ENCODE measurements at regions not wholly inside any gene's neighbourhood (a gene's known extent, or its start where the extent isn't known, plus 50 kb on each side); places are given as distances from the start of the nearest gene placed in this dataset.
"Not testable (repeated sequence)": the region's sequence is repeated elsewhere in the genome, so short reads cannot be mapped to it uniquely, and the experiment has no call there.

- DNase-seq: no peak
- H3K4me1 Mint-ChIP-seq (ENCODE audit: low read depth): no peaks in the 10 kb centered on the region
- no peaks in the 10 kb centered on the region for H3K36me3 Mint-ChIP-seq (ENCODE audit: insufficient read depth)
- no peaks in the 10 kb centered on the region for H3K9me3 Mint-ChIP-seq
- ATAC-seq: no peak
- no peaks in the 10 kb centered on the region for H3K27me3 Mint-ChIP-seq (ENCODE audit: low read depth)
- no peak overlapping the region for H3K4me3 Mint-ChIP-seq
Observed at GRCh38 chr15:59830873-59831272, 141.8 kb upstream of the BNIP2 start.

GRCh38 chr15:59830098-59830497, 141.0 kb upstream of the BNIP2 start:
- no peak for DNase-seq
- no peaks in the 10 kb centered on the region for H3K27me3 Mint-ChIP-seq (ENCODE audit: low read depth)
- no peaks in the 10 kb centered on the region for H3K9me3 Mint-ChIP-seq
- no peaks in the 10 kb centered on the region for H3K36me3 Mint-ChIP-seq (ENCODE audit: insufficient read depth)
- no peak for ATAC-seq
- no peaks in the 10 kb centered on the region for H3K4me1 Mint-ChIP-seq (ENCODE audit: low read depth)
- no peak overlapping the region for H3K4me3 Mint-ChIP-seq

DNA sequence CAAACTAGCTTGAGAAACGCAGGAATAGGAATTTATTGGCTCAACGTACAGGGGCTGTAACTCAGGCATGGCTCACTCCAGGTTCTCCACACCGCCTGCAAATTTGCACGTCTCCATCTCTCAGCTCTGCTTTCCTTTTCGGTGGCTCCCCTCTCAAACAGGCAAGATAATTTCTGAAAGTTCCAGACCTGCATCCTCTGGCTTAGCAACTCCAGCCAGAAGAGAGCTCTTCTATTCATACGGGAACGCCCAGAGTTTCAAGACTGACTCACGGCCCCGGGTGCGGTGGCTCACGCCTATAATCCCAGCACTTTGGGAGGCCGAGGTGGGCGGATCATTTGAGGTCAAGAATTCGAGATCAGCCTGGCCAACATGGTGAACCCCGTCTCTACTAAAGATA, 139.7 kb upstream of the BNIP2 start:
- DNase-seq (no peak), ATAC-seq (no peak)
- Mint-ChIP-seq H3K27me3 (ENCODE audit: low read depth) (no peaks in the 10 kb centered on the region), H3K9me3 (peaks cover 3% of the 10 kb centered on the region), H3K4me3 (no peak overlapping the region), H3K4me1 (ENCODE audit: low read depth) (no peaks in the 10 kb centered on the region), H3K36me3 (ENCODE audit: insufficient read depth) (peaks cover under 1% of the 10 kb centered on the region)

DNA sequence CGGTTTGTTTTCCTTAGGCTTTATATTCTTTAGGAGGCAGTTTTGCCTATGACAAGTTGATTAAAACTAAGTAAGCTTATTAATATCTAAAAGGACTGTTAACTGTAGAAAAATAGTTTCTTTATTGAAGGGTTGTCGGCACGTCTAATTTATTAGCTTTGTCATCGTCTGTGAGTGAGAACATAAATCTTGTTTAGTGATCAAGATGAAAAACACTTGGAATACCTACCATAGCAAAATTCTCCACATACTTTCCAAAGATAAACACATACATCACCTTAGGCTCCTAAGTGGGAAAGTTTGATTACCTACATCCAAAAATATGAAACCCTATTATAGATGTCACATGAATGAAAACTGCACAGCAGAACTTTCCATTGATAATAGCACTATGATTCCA, 139.1 kb upstream of the BNIP2 start:
- no peaks in the 10 kb centered on the region for H3K27me3 Mint-ChIP-seq (ENCODE audit: low read depth)
- no peak overlapping the region for H3K4me3 Mint-ChIP-seq
- peaks cover 3% of the 10 kb centered on the region for H3K9me3 Mint-ChIP-seq
- no peak for DNase-seq
- H3K36me3 Mint-ChIP-seq (ENCODE audit: insufficient read depth): peaks cover 3% of the 10 kb centered on the region
- no peak for ATAC-seq
- H3K4me1 Mint-ChIP-seq (ENCODE audit: low read depth): no peaks in the 10 kb centered on the region

DNA sequence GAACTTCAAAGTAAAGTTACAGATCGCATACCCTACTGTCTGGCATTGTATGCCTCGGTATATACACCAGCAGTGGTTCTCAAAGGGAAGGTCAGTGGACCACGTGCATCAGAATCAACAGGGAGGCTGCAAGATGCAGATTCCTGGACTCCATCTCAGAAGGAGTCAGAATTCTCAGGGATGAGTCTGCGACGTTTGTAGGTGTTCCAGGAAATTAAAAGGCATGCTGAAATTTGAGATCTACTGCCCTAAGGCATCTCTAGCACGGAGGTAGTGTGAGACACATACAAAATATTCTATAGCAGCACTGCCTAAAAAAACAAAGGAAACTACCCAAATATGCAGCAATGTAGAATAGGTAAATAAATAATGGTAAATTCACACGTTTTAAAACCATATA, 136.8 kb upstream of the BNIP2 start:
- Mint-ChIP-seq H3K9me3 (peaks cover 3% of the 10 kb centered on the region), H3K4me1 (ENCODE audit: low read depth) (no peaks in the 10 kb centered on the region), H3K27me3 (ENCODE audit: low read depth) (no peaks in the 10 kb centered on the region)

DNA sequence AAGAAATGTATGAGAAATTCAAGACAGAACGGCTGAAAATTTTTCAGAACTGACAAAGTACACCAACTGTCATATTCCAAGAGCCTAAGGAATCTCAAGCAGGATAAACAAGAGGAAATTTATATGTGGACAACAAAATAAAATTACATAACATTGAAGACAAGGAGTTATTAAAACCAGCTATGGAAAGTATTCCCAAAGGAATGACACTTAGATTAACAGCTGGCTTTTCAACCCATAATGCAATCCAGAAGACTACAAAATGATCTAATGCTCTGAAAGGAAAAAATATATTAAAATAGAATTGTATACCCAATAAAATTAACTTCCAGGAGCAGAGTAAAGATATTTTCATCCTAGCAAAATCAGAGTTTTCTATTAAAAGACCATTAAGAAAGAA, 132.2 kb upstream of the BNIP2 start:
- no peak for DNase-seq
- H3K4me3 Mint-ChIP-seq: no peak overlapping the region

More for the DNA sequence above, 136.8 kb upstream of the BNIP2 start:
- no peak for ATAC-seq
- no peak for DNase-seq
- no peak overlapping the region for H3K4me3 Mint-ChIP-seq
- H3K36me3 Mint-ChIP-seq (ENCODE audit: insufficient read depth): peaks cover 3% of the 10 kb centered on the region

DNA sequence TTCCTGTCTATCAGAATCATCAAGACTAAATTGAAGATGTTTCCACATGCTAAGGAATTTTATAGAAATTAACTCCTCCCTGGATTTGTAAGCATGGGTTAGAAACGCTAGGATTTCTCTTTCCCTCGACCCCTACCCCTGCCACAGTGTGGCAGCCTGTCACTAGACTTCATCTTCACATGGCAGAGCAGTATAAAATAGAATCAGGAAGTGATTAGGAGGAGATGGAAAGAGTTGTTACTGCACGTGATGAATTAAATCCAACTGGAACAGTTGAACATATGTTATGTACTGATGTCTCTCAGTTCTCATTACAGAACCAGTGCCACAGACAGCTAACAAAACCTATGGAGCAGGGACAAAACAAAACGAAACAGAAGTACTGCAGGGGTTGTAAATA, 130.0 kb upstream of the BNIP2 start:
- DNase-seq (no peak), ATAC-seq (no peak)
- H3K4me1 Mint-ChIP-seq (ENCODE audit: low read depth): peaks cover 13% of the 10 kb centered on the region
- peaks cover 3% of the 10 kb centered on the region for H3K36me3 Mint-ChIP-seq (ENCODE audit: insufficient read depth)
- H3K27me3 Mint-ChIP-seq (ENCODE audit: low read depth): peaks cover 11% of the 10 kb centered on the region
- H3K9me3 Mint-ChIP-seq: no peaks in the 10 kb centered on the region
- no peak overlapping the region for H3K4me3 Mint-ChIP-seq

More for the DNA sequence above, 132.2 kb upstream of the BNIP2 start:
- no peak for ATAC-seq
- H3K4me1 Mint-ChIP-seq (ENCODE audit: low read depth): peaks cover 1% of the 10 kb centered on the region
- H3K27me3 Mint-ChIP-seq (ENCODE audit: low read depth): peaks cover 10% of the 10 kb centered on the region
- H3K9me3 Mint-ChIP-seq: peaks cover 3% of the 10 kb centered on the region
- peaks cover 3% of the 10 kb centered on the region for H3K36me3 Mint-ChIP-seq (ENCODE audit: insufficient read depth)

DNA sequence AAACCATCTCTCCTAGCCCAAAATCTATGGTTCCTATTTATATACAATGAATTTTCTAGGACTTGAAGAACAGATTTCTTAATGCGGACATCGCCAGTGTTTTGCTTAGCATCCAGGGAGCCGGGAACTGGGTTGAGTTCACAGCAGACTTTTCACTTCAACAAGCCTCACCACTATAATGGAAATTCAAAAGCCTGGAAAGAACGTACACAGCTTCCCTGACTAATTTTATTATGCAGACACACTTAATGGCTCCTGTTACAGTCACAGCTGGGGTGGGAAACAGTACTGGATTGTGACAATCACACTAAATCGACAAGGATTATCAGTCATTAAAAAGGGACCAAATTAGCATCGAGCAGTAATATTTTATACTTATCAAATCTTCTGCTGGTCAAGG, 129.2 kb upstream of the BNIP2 start:
- no peak for ATAC-seq
- H3K27me3 Mint-ChIP-seq (ENCODE audit: low read depth): peaks cover 11% of the 10 kb centered on the region
- no peaks in the 10 kb centered on the region for H3K36me3 Mint-ChIP-seq (ENCODE audit: insufficient read depth)
- peaks cover 20% of the 10 kb centered on the region for H3K4me1 Mint-ChIP-seq (ENCODE audit: low read depth)
- no peaks in the 10 kb centered on the region for H3K9me3 Mint-ChIP-seq
- no peak overlapping the region for H3K4me3 Mint-ChIP-seq
- DNase-seq: no peak

DNA sequence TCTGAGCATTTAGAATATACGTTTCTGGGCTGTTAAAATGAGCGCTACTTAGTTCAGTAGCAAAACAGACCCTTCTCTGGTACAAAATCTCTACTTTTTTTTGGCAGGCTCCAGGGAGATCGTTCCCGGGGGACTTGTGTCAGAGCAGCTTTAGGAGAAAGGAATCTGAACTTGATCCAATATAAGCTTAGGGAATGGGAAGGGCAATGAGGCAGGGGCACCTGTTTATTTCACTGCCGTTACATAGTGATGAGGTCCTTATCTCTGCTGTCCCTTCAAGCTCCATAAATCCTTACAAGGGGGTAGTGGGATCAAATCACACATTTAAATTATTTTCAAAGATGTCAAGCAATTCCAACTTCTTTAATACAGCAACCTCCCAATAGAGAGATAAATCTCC, 128.7 kb upstream of the BNIP2 start:
- no peak overlapping the region for H3K4me3 Mint-ChIP-seq
- H3K9me3 Mint-ChIP-seq: no peaks in the 10 kb centered on the region
- no peak for DNase-seq

DNA sequence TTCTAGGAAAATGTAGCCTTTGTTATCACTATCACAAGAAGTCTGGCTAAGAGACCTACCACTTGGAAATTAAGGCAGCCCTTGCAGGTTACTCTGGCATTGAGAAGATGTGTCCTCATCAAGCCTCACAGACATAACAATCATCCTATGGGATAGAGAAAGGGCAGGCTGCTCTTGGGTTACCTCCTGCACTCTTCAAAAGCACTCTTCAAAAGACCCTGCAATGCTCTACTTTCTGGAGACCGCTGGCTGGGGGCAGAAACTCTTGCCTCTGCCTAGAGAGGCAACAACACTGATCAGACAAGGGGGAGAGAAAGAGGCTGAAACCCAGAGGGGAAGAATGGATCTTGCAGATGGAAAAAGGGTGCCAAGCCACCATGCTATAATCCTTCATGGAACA, 127.9 kb upstream of the BNIP2 start:
- Mint-ChIP-seq H3K27me3 (ENCODE audit: low read depth) (peaks cover 11% of the 10 kb centered on the region), H3K4me3 (no peak overlapping the region)
- no peak for DNase-seq

More for the DNA sequence above, 128.7 kb upstream of the BNIP2 start:
- Mint-ChIP-seq H3K4me1 (ENCODE audit: low read depth) (peaks cover 25% of the 10 kb centered on the region), H3K27me3 (ENCODE audit: low read depth) (peaks cover 11% of the 10 kb centered on the region), H3K36me3 (ENCODE audit: insufficient read depth) (no peaks in the 10 kb centered on the region)
- ATAC-seq: no peak

DNA sequence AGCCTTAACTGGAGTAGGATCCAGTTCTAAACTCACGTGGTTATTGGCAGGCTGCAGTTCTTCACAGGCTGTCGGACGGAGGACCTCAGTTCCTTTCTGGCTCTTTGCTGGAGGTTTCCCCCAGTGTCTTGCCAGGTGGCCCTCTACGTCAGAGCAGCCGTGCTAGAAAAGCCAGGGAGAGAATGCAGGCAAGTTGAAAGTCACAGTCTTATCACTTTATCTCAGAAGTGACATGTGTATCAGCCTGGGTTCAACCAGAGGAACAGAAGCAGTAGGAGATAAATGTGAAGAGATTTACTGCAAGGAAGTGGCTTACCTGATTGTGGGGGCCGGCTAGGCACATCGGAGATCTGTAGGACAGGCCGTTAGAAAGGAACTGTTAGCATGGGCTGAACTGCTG, 125.3 kb upstream of the BNIP2 start:
- peak; percentile 27 to 38 for ATAC-seq
- H3K4me1 Mint-ChIP-seq (ENCODE audit: low read depth): peaks cover 25% of the 10 kb centered on the region
- no peak for DNase-seq
- H3K9me3 Mint-ChIP-seq: no peaks in the 10 kb centered on the region
- peak overlapping the region; percentile 29 for H3K4me3 Mint-ChIP-seq
- H3K27me3 Mint-ChIP-seq (ENCODE audit: low read depth): peaks cover 11% of the 10 kb centered on the region
- no peaks in the 10 kb centered on the region for H3K36me3 Mint-ChIP-seq (ENCODE audit: insufficient read depth)

More for the DNA sequence above, 127.9 kb upstream of the BNIP2 start:
- Mint-ChIP-seq H3K9me3 (no peaks in the 10 kb centered on the region), H3K36me3 (ENCODE audit: insufficient read depth) (no peaks in the 10 kb centered on the region), H3K4me1 (ENCODE audit: low read depth) (peaks cover 26% of the 10 kb centered on the region)
- ATAC-seq: no peak

DNA sequence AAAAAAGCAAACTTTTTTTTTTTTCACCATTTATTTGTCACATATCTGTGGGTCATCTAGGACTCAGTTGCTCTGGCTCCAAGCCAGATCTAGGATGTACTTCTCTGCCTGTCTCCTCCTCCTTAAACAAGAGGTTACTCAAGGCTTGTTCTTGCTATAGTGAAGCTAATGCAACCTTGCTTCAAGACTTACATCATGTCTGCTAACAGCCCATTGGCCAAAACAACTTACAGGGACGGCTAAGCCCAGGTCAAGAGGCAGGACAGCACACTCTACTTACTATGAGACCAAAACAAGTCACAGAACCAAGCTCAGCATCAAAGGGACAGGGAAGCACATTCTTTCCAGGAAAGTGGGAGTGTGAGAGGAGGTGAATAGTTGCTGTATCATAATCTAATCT, 123.8 kb upstream of the BNIP2 start:
- peaks cover 11% of the 10 kb centered on the region for H3K27me3 Mint-ChIP-seq (ENCODE audit: low read depth)
- H3K9me3 Mint-ChIP-seq: no peaks in the 10 kb centered on the region
- H3K4me3 Mint-ChIP-seq: no peak overlapping the region
- no peaks in the 10 kb centered on the region for H3K36me3 Mint-ChIP-seq (ENCODE audit: insufficient read depth)
- no peak for ATAC-seq
- no peak for DNase-seq
- H3K4me1 Mint-ChIP-seq (ENCODE audit: low read depth): peaks cover 25% of the 10 kb centered on the region

DNA sequence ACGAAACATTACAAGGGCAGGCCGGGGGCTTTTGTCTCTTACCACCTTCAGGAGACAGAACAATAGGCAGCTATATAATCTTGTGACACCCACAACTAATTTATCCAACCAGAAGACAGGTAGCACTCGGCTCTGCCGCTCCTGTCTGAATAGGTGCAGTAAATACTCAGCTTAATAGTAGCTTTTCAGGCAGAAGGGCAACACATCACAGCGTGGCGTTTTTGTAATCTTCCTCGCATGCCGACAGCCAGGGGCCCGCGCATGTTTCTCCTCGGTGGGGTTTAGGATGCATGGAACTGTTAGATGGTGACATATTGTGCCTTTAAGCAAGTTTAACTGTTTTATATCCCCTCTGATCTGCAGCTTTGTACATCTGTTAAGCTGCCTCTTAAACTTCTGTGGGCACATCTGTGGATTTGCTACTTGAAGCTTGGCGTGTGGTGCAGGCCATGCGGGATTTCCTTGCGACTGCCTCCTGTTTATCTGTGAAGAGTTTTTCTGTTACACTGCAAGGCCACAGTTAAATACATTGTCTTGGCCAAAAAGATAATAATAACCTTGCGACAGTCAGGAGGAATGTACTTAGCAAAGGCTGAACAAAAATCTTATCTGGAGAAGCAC, 123.2 kb upstream of the BNIP2 start:
- no peak for ATAC-seq
- H3K4me1 Mint-ChIP-seq (ENCODE audit: low read depth): peaks cover 25% of the 10 kb centered on the region
- peaks cover 7% of the 10 kb centered on the region for H3K27me3 Mint-ChIP-seq (ENCODE audit: low read depth)
- H3K9me3 Mint-ChIP-seq: no peaks in the 10 kb centered on the region
- H3K36me3 Mint-ChIP-seq (ENCODE audit: insufficient read depth): no peaks in the 10 kb centered on the region
- no peak for DNase-seq
- H3K4me3 Mint-ChIP-seq: no peak overlapping the region

DNA sequence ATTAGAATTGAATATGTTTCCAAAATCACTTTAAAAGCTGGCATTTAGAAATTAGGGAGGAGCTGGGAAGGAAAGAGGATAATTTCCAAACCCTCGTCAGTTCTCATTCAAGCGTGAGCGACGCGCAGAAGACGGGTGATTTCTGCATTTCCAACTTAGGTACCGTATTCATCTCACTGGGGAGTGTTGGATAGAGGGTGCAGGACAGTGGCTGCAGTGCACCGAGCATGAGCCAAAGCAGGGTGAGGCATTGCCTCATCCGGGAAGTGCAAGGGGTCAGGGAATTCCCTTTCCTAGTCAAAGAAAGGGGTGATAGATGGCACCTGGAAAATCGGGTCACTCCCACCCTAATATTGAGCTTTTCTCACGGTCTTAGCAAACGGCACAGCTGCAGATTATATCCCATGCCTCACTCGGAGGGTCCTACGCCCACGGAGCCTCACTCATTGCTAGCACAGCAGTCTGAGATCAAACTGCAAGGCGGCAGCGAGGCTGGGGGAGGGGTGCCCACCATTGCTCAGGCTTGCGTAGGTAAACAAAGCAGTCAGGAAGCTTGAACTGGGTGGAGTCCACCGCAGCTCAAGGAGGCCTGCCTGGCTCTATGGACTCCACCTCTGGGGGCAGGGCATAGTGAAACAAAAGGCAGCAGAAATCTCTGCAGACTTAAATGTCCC, 114.3 kb upstream of the BNIP2 start:
- not testable (repeated sequence) for ATAC-seq; H3K27me3 Mint-ChIP-seq (ENCODE audit: low read depth); H3K36me3 Mint-ChIP-seq (ENCODE audit: insufficient read depth)
- peak; percentile 53 for DNase-seq
- Mint-ChIP-seq H3K4me3 (peak overlapping the region; percentile 68), H3K4me1 (ENCODE audit: low read depth) (peaks cover 58% of the 10 kb centered on the region), H3K9me3 (peaks cover 13% of the 10 kb centered on the region)

DNA sequence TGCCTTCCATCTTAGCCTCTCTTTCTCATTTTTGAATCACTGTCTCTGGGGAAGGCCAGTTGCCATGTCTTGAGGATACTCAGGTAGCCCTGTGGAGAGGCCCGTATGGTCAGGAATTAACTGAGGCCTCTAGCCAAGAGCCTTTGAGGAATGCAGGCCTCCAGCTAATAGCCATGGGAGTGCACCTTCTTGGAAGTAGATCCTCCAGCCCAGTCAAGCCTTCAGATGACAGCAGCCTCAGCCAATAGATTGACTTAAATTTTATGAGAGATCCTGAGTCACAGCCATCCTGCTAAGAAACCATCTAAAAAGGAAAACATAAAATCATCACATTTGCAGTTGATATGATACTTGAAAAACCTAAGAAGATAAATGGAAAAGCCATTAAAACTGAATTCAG, 112.5 kb upstream of the BNIP2 start:
- ATAC-seq: no peak
- H3K4me3 Mint-ChIP-seq: no peak overlapping the region
- no peaks in the 10 kb centered on the region for H3K27me3 Mint-ChIP-seq (ENCODE audit: low read depth)
- H3K9me3 Mint-ChIP-seq: peaks cover 13% of the 10 kb centered on the region
- no peak for DNase-seq
- H3K4me1 Mint-ChIP-seq (ENCODE audit: low read depth): peaks cover 73% of the 10 kb centered on the region
- H3K36me3 Mint-ChIP-seq (ENCODE audit: insufficient read depth): no peaks in the 10 kb centered on the region
